ENCODE measurements at regions not wholly inside any gene's neighbourhood (a gene's known extent, or its start where the extent isn't known, plus 50 kb on each side); places are given as distances from the start of the nearest gene placed in this dataset.
"Not testable (repeated sequence)": the region's sequence is repeated elsewhere in the genome, so short reads cannot be mapped to it uniquely, and the experiment has no call there.

GRCh38 chr2:144759746-144760145 is 239.8 kb upstream of the ZEB2 start:
- no peaks in the 10 kb centered on the region for H3K9me3 ChIP-seq
- DNase-seq = no peak
- TF ChIP-seq POLR2A (IDR thresholded peaks at IDR 0.05) (no peak), CTCF (IDR thresholded peaks at IDR 0.05) (no peak)
- H3K27ac ChIP-seq = no peak overlapping the region
- H3K36me3 ChIP-seq = no peaks in the 10 kb centered on the region
- no peaks in the 10 kb centered on the region for H3K27me3 ChIP-seq
- no peaks in the 10 kb centered on the region for H3K4me1 ChIP-seq
- H3K4me3 ChIP-seq = no peak overlapping the region

- not testable (repeated sequence) for H3K27me3 ChIP-seq, H3K36me3 ChIP-seq, H3K4me3 ChIP-seq, H3K9me3 ChIP-seq, H3K27ac ChIP-seq, H3K4me1 ChIP-seq, DNase-seq
These were observed 238.3 kb upstream of the ZEB2 start for GRCh38 chr2:144758196-144758595.

- peaks cover 0 to 6% (median 0%) of the 10 kb centered on the region in 4 donors for H3K9me3 ChIP-seq
- DNase-seq = no peak
- no peak for TF ChIP-seq POLR2A (IDR thresholded peaks at IDR 0.05)
- no peak for TF ChIP-seq CTCF (IDR thresholded peaks at IDR 0.05)
These were observed 233.5 kb upstream of the ZEB2 start for GRCh38 chr2:144753416-144753815.

GRCh38 chr2:144751142-144751905 is 231.4 kb upstream of the ZEB2 start:
- DNase-seq = no peak
- no peak overlapping the region for H3K27ac ChIP-seq
- no peaks in the 10 kb centered on the region for H3K4me1 ChIP-seq
- TF ChIP-seq CTCF (IDR thresholded peaks at IDR 0.05) = no peak
- no peak for TF ChIP-seq POLR2A (IDR thresholded peaks at IDR 0.05)
- H3K36me3 ChIP-seq = no peaks in the 10 kb centered on the region
- no peaks in the 10 kb centered on the region for H3K27me3 ChIP-seq
- H3K4me3 ChIP-seq = no peak overlapping the region
- peaks cover 0 to 15% (median 0%) of the 10 kb centered on the region in 4 donors for H3K9me3 ChIP-seq

More at GRCh38 chr2:144753416-144753815, 233.5 kb upstream of the ZEB2 start:
- H3K4me1 ChIP-seq = no peaks in the 10 kb centered on the region
- no peaks in the 10 kb centered on the region for H3K36me3 ChIP-seq
- no peaks in the 10 kb centered on the region for H3K27me3 ChIP-seq
- no peak overlapping the region for H3K27ac ChIP-seq
- no peak overlapping the region for H3K4me3 ChIP-seq

- Histone ChIP-seq H3K9me3 (peaks cover 0 to 15% (median 0%) of the 10 kb centered on the region in 4 donors), H3K27me3 (no peaks in the 10 kb centered on the region), H3K27ac (no peak overlapping the region), H3K36me3 (no peaks in the 10 kb centered on the region), H3K4me1 (no peaks in the 10 kb centered on the region), H3K4me3 (no peak overlapping the region)
- DNase-seq = no peak
- no peak for TF ChIP-seq CTCF (IDR thresholded peaks at IDR 0.05)
- no peak for TF ChIP-seq POLR2A (IDR thresholded peaks at IDR 0.05)
These were observed 229.3 kb upstream of the ZEB2 start for GRCh38 chr2:144749188-144749587.

- no peak overlapping the region for H3K27ac ChIP-seq
- H3K36me3 ChIP-seq = no peaks in the 10 kb centered on the region
- no peaks in the 10 kb centered on the region for H3K27me3 ChIP-seq
- no peak for DNase-seq
- H3K4me1 ChIP-seq = no peaks in the 10 kb centered on the region
- TF ChIP-seq POLR2A (IDR thresholded peaks at IDR 0.05) = no peak
- no peak for TF ChIP-seq CTCF (IDR thresholded peaks at IDR 0.05)
- H3K9me3 ChIP-seq = peaks cover 0 to 15% (median 0%) of the 10 kb centered on the region in 4 donors
- H3K4me3 ChIP-seq = no peak overlapping the region
These were observed 228.5 kb upstream of the ZEB2 start for GRCh38 chr2:144748443-144748842.

All from Peyer's patch (tissue), 4 donors.